H9 (cell line): ENCODE measurements at regions not wholly inside any gene's neighbourhood (a gene's known extent, or its start where the extent isn't known, plus 50 kb on each side); places are given as distances from the start of the nearest gene placed in this dataset.

Experiments
- DNase-seq: peaks from one replicate; pipeline ENCODE4 v3.0.0-alpha.2; 2017
- H2AFZ ChIP-seq: one replicate; pipeline ENCODE4 v1.6.1; 2013; ENCODE audit warnings: mild to moderate bottlenecking, low read length, control low read depth, moderate library complexity
- H2AK5ac ChIP-seq: 2 replicates; pipeline ENCODE4 v1.6.1; 2013; ENCODE audit warnings: low read length, control low read depth, mixed read lengths; ENCODE audit not compliant: insufficient read length
- H2BK120ac ChIP-seq: one replicate; pipeline ENCODE4 v1.6.1; 2013; ENCODE audit warnings: low read depth, mild to moderate bottlenecking, low read length, control low read depth, inconsistent platforms; ENCODE audit not compliant: poor library complexity, severe bottlenecking
- H2BK12ac ChIP-seq: 2 replicates; pipeline ENCODE4 v1.6.1; 2013; ENCODE audit warnings: low read length, control low read depth, mixed read lengths, low read depth; ENCODE audit not compliant: insufficient read length
- H2BK15ac ChIP-seq: 2 replicates; pipeline ENCODE4 v1.6.1; 2013; ENCODE audit warnings: low read depth, low read length, control low read depth
- H2BK20ac ChIP-seq: one replicate; pipeline ENCODE4 v1.6.1; 2013; ENCODE audit warnings: low read depth, mild to moderate bottlenecking, low read length, control low read depth, inconsistent platforms; ENCODE audit not compliant: poor library complexity, severe bottlenecking
- H2BK5ac ChIP-seq: 2 replicates; pipeline ENCODE4 v1.6.1; 2013; ENCODE audit warnings: low read length, control low read depth, mixed read lengths; ENCODE audit not compliant: insufficient read length
- H3K14ac ChIP-seq: 2 replicates; pipeline ENCODE4 v1.6.1; 2013; ENCODE audit warnings: low read length, control low read depth; ENCODE audit not compliant: insufficient read depth
- H3K18ac ChIP-seq: 2 replicates; pipeline ENCODE4 v1.6.1; 2013; ENCODE audit warnings: low read depth, mild to moderate bottlenecking, mixed read lengths, low read length, control low read depth; ENCODE audit not compliant: insufficient read length
- H3K23ac ChIP-seq: 2 replicates; pipeline ENCODE4 v1.6.1; 2013; ENCODE audit warnings: low read length, control low read depth, mixed read lengths, low read depth; ENCODE audit not compliant: insufficient read length
- H3K23me2 ChIP-seq: 2 replicates; pipeline ENCODE4 v1.6.1; 2013; ENCODE audit warnings: low read depth, mild to moderate bottlenecking, mixed read lengths, low read length, control low read depth; ENCODE audit not compliant: insufficient read length, poor library complexity, severe bottlenecking
- H3K27ac ChIP-seq: 2 replicates; pipeline ENCODE4 v1.5.1; 2013; ENCODE audit warnings: low read length, control low read depth, mixed read lengths, low read depth; ENCODE audit not compliant: insufficient read length
- H3K27me3 ChIP-seq: 2 replicates; pipeline ENCODE4 v1.6.1; 2013; ENCODE audit warnings: low read length, control low read depth, inconsistent platforms; ENCODE audit not compliant: insufficient read depth
- H3K4ac ChIP-seq: 2 replicates; pipeline ENCODE4 v1.6.1; 2013; ENCODE audit warnings: low read depth, mild to moderate bottlenecking, control low read depth, inconsistent platforms, low read length, moderate library complexity
- H3K4me1 ChIP-seq: 2 replicates; pipeline ENCODE4 v1.6.1; 2013; ENCODE audit warnings: low read length, control low read depth, inconsistent platforms; ENCODE audit not compliant: insufficient read depth
- H3K4me2 ChIP-seq: 2 replicates; pipeline ENCODE4 v1.6.1; 2013; ENCODE audit warnings: low read length, control low read depth, mixed read lengths; ENCODE audit not compliant: insufficient read length, insufficient read depth
- H3K56ac ChIP-seq: 2 replicates; pipeline ENCODE4 v1.6.1; 2013; ENCODE audit warnings: low read depth, mild to moderate bottlenecking, mixed read lengths, low read length, control low read depth; ENCODE audit not compliant: insufficient read length
- H3K79me1 ChIP-seq: 2 replicates; pipeline ENCODE4 v1.6.1; 2013; ENCODE audit warnings: low read depth, mild to moderate bottlenecking, moderate library complexity, low read length, control low read depth, inconsistent platforms; ENCODE audit not compliant: insufficient read depth, poor library complexity, severe bottlenecking
- H3K79me2 ChIP-seq: 2 replicates; pipeline ENCODE4 v1.6.1; 2013; ENCODE audit warnings: low read length, control low read depth, inconsistent platforms; ENCODE audit not compliant: insufficient read depth
- H3K9ac ChIP-seq: 2 replicates; pipeline ENCODE4 v1.6.1; 2013; ENCODE audit warnings: low read length, control low read depth, mixed read lengths; ENCODE audit not compliant: insufficient read length; ENCODE audit errors: extremely low read depth
- H3K9me3 ChIP-seq: one replicate; pipeline ENCODE4 v1.6.1; 2013; ENCODE audit warnings: low read depth, low read length, inconsistent platforms; ENCODE audit not compliant: control insufficient read depth
- H3T11ph ChIP-seq: one replicate; pipeline ENCODE4 v1.6.1; 2013; ENCODE audit warnings: mild to moderate bottlenecking, low read length, control low read depth, inconsistent platforms
- H4K20me1 ChIP-seq: one replicate; pipeline ENCODE4 v1.6.1; 2013; ENCODE audit not compliant: control insufficient read depth, insufficient read length, insufficient read depth
- H4K5ac ChIP-seq: 2 replicates; pipeline ENCODE4 v1.6.1; 2013; ENCODE audit warnings: low read depth, mild to moderate bottlenecking, mixed read lengths, low read length, control low read depth; ENCODE audit not compliant: insufficient read length
- H4K8ac ChIP-seq: replicated peaks from 2 replicates; pipeline ENCODE4 v1.6.1; 2013; ENCODE audit warnings: low read length, control low read depth, mixed read lengths, low read depth; ENCODE audit not compliant: insufficient read length
- H4K91ac ChIP-seq: 2 replicates; pipeline ENCODE4 v1.6.1; 2013; ENCODE audit warnings: low read depth, mild to moderate bottlenecking, moderate library complexity, mixed read lengths, low read length, control low read depth; ENCODE audit not compliant: insufficient read length
- H3K27ac Mint-ChIP-seq, 3 experiments: 2 replicates in 2 of 3; 3 replicates in 1 of 3; pipeline ENCODE4 v1.8.0; 2020 to 2021; ENCODE audit warnings: mixed read lengths in 3 of 3, mild to moderate bottlenecking in 1 of 3, moderate library complexity in 1 of 3
- H3K27me3 Mint-ChIP-seq: 2 replicates; pipeline ENCODE4 v1.8.0; 2021; ENCODE audit warnings: low read depth, mild to moderate bottlenecking, moderate library complexity, mixed read lengths
- H3K36me3 Mint-ChIP-seq, 3 experiments: 2 replicates in 2 of 3; 3 replicates in 1 of 3; pipeline ENCODE4 v1.8.0; 2020 to 2021; ENCODE audit warnings: low read depth in 3 of 3, mixed read lengths in 3 of 3; ENCODE audit not compliant: insufficient read depth in 1 of 3
- H3K4me1 Mint-ChIP-seq, 2 experiments: 2 replicates each; pipeline ENCODE4 v1.8.0; 2020; ENCODE audit warnings: mixed read lengths in 2 of 2
- H3K4me3 Mint-ChIP-seq, 2 experiments: 2 replicates in 1 of 2; 3 replicates in 1 of 2; pipeline ENCODE4 v1.8.0; 2020 to 2021; ENCODE audit warnings: mild to moderate bottlenecking in 2 of 2, mixed read lengths in 2 of 2, moderate library complexity in 1 of 2
- H3K9me3 Mint-ChIP-seq, 2 experiments: 2 replicates in 1 of 2; 3 replicates in 1 of 2; pipeline ENCODE4 v1.8.0; 2020; ENCODE audit warnings: mild to moderate bottlenecking in 2 of 2, mixed read lengths in 2 of 2, moderate library complexity in 1 of 2
- WGBS: extraction: QIAGEN DNeasy Blood & Tissue Kit; methylation state at CpG from one replicate; pipeline ENCODE4 v1.1.7; 2013; ENCODE audit warnings: missing lambda C conversion rate, low lambda C conversion rate, mixed read lengths; ENCODE audit not compliant: insufficient read length; ENCODE audit errors: extremely low coverage; 5-methylcytosine and 5-hydroxymethylcytosine counted together
- TF ChIP-seq, protein P1 (sequence below): fragments of 200-600 bp; sonication (generic); conservative IDR thresholded peaks from 3 replicates; pipeline ENCODE4 v1.8.0; 2021; ENCODE audit warnings: antibody characterized with exemption, mild to moderate bottlenecking

DNA sequence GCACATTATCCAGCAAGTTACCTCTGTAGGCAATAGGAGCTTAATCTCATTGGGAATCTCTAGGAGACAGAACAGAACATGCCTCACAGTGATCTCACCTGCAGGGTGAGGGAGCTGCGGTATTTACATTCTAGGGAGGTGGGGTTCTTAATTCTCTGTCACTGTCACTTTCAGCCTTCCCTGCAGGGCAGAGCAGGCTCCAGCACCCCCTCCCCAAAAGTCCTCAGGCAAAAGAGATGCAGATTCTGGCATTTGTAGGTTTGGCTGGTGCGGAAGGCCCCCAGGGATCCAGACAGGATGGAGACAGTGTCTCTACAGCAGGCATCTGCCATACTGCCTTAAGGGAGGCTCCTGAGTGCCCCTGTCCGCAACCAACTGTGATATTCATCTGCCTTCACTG is 166.4 kb upstream of the ATP6AP2 start:
- no peak overlapping the region for H3K4me2 ChIP-seq
- no peak overlapping the region for H4K8ac ChIP-seq
- H2BK120ac ChIP-seq: no peak overlapping the region
- no peaks in the 10 kb centered on the region for H4K20me1 ChIP-seq
- no peaks in the 10 kb centered on the region for H3K23me2 ChIP-seq
- H3K14ac ChIP-seq: no peak overlapping the region
- H2AK5ac ChIP-seq: no peak overlapping the region
- H4K91ac ChIP-seq: no peak overlapping the region
- no peak overlapping the region for H3K9ac ChIP-seq
- Mint-ChIP-seq H3K36me3 (peaks cover 0 to 13% (median 4%) of the 10 kb centered on the region in 3 experiments; a peak in 2 of 7 replicates), H3K27me3 (no peaks in the 10 kb centered on the region), H3K27ac (no peak overlapping the region), H3K9me3 (peaks cover 66 to 72% of the 10 kb centered on the region in 2 experiments), H3K4me3 (no peak overlapping the region), H3K4me1 (peaks cover 16 to 24% of the 10 kb centered on the region in 2 experiments)
- H4K5ac ChIP-seq: no peak overlapping the region
- no peak overlapping the region for H2AFZ ChIP-seq
- no peak overlapping the region for H2BK15ac ChIP-seq
- H3T11ph ChIP-seq: no peak overlapping the region
- no peak overlapping the region for H3K27ac ChIP-seq
- H3K9me3 ChIP-seq: no peaks in the 10 kb centered on the region
- H3K27me3 ChIP-seq: no peaks in the 10 kb centered on the region
- H3K4ac ChIP-seq: no peak overlapping the region
- no peaks in the 10 kb centered on the region for H3K4me1 ChIP-seq
- no CpG with 5 or more reads among the region's 3 CpGs for WGBS
- peak; percentile 35 for DNase-seq
- TF ChIP-seq, protein P1, sequence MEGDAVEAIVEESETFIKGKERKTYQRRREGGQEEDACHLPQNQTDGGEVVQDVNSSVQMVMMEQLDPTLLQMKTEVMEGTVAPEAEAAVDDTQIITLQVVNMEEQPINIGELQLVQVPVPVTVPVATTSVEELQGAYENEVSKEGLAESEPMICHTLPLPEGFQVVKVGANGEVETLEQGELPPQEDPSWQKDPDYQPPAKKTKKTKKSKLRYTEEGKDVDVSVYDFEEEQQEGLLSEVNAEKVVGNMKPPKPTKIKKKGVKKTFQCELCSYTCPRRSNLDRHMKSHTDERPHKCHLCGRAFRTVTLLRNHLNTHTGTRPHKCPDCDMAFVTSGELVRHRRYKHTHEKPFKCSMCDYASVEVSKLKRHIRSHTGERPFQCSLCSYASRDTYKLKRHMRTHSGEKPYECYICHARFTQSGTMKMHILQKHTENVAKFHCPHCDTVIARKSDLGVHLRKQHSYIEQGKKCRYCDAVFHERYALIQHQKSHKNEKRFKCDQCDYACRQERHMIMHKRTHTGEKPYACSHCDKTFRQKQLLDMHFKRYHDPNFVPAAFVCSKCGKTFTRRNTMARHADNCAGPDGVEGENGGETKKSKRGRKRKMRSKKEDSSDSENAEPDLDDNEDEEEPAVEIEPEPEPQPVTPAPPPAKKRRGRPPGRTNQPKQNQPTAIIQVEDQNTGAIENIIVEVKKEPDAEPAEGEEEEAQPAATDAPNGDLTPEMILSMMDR: no peak
- H3K79me1 ChIP-seq: no peaks in the 10 kb centered on the region
- H2BK5ac ChIP-seq: no peak overlapping the region
- H3K23ac ChIP-seq: no peak overlapping the region
- no peaks in the 10 kb centered on the region for H3K79me2 ChIP-seq
- no peak overlapping the region for H3K18ac ChIP-seq
- H3K56ac ChIP-seq: no peak overlapping the region
- no peak overlapping the region for H2BK20ac ChIP-seq
- no peak overlapping the region for H2BK12ac ChIP-seq
